Caki2 (cell line): ENCODE measurements at regions not wholly inside any gene's neighbourhood (a gene's known extent, or its start where the extent isn't known, plus 50 kb on each side); places are given as distances from the start of the nearest gene placed in this dataset.
"Not testable (repeated sequence)": the region's sequence is repeated elsewhere in the genome, so short reads cannot be mapped to it uniquely, and the experiment has no call there.

Source experiments
- DNase-seq: peaks from one replicate; pipeline ENCODE4 v3.0.0-alpha.2; 2015; ENCODE audit warnings: low read depth
- in situ Hi-C: cut with HindIII; loops from 2 replicates; pipeline ENCODE4 v1.10.0; 2016; ENCODE audit warnings: low sequenced_read_pairs, low pct_unique_long_range_greater_than_20kb, mixed read lengths

GRCh38 chr7:55743454-55743717 is 119.2 kb downstream of the SEPTIN14 start:
- in situ Hi-C loops, DNase-seq: not testable (repeated sequence)

GRCh38 chr7:55742651-55743453 is 119.7 kb downstream of the SEPTIN14 start:
- in situ Hi-C loops, DNase-seq: not testable (repeated sequence)

GRCh38 chr7:55741721-55742631 is 120.6 kb downstream of the SEPTIN14 start:
- in situ Hi-C loops = not testable (repeated sequence)

GRCh38 chr7:55740633-55741250 is 121.8 kb downstream of the SEPTIN14 start:
- in situ Hi-C loops = not testable (repeated sequence)

More at GRCh38 chr7:55741721-55742631, 120.6 kb downstream of the SEPTIN14 start:
- not testable (repeated sequence) for DNase-seq

GRCh38 chr7:55740053-55740452 is 122.5 kb downstream of the SEPTIN14 start:
- in situ Hi-C loops, DNase-seq: not testable (repeated sequence)

More at GRCh38 chr7:55740633-55741250, 121.8 kb downstream of the SEPTIN14 start:
- not testable (repeated sequence) for DNase-seq

GRCh38 chr7:55736641-55737221 is 125.8 kb downstream of the SEPTIN14 start:
- DNase-seq, in situ Hi-C loops: not testable (repeated sequence)

GRCh38 chr7:55733241-55734140 is 129.1 kb downstream of the SEPTIN14 start:
- in situ Hi-C loops = no loop called here
- no peak for DNase-seq

- in situ Hi-C loops = no loop called here
Observed at GRCh38 chr7:55731931-55732330, 130.6 kb downstream of the SEPTIN14 start.

GRCh38 chr7:55730197-55730596 is 132.4 kb downstream of the SEPTIN14 start:
- in situ Hi-C loops = no loop called here
- no peak for DNase-seq

More at GRCh38 chr7:55731931-55732330, 130.6 kb downstream of the SEPTIN14 start:
- DNase-seq = no peak

- in situ Hi-C loops = no loop called here
- no peak for DNase-seq
Observed at GRCh38 chr7:55723621-55723941, 139.0 kb downstream of the SEPTIN14 start.

GRCh38 chr7:55722874-55723620 is 139.5 kb downstream of the SEPTIN14 start:
- in situ Hi-C loops, DNase-seq: not testable (repeated sequence)

- DNase-seq, in situ Hi-C loops: not testable (repeated sequence)
Observed at GRCh38 chr7:55721004-55721403, 141.5 kb downstream of the SEPTIN14 start.

GRCh38 chr7:55715247-55715867 is 143.1 kb upstream of the VOPP1 start:
- in situ Hi-C loops, DNase-seq: not testable (repeated sequence)

- DNase-seq, in situ Hi-C loops: not testable (repeated sequence)
Observed at GRCh38 chr7:55714370-55714769, 142.1 kb upstream of the VOPP1 start.

GRCh38 chr7:55710312-55710711 is 138.0 kb upstream of the VOPP1 start:
- in situ Hi-C loops, DNase-seq: not testable (repeated sequence)

GRCh38 chr7:55708028-55708427 is 135.7 kb upstream of the VOPP1 start:
- DNase-seq, in situ Hi-C loops: not testable (repeated sequence)
